ENCODE measurements at regions not wholly inside any gene's neighbourhood (a gene's known extent, or its start where the extent isn't known, plus 50 kb on each side); places are given as distances from the start of the nearest gene placed in this dataset.

DNA sequence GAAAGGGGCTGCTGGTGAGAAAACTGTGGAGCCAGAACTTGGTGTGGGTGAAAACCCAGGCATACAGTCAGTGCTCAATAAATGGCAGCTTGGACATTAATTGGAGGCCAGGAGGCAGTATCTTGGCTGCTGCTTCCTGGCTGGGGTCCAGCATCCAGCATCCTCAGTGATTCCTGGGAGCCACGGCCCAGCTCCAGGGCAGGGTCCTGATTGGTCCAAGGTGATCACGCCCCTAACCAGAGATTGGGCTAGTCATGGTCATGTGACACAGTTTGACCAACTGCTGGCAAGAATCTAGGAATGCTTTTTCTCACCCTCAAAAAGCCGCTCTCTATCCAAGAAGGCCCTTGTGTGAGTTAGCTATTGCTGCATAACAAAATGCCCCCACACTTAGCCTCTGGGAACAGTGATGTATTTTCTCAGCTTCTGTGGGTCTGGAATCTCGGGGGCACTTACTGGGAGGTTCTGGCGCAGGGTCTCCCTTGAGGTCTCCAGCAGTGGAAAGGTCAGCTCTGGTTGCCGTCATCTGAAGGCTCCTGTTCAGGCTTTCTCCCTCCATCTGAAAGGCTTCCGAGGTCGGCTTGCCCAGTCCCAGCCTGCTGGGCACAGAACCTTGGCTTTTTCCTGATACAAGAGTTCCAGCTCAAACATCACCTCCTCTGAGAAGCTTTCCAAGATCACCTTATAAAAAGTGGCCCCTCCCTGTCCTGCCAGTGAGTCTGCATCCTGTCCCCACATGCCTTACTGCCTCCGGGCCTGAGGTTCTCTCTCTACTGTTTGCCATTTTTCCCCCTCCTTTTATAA, 119.2 kb upstream of the NCOR2 start:
- TF ChIP-seq, protein P1, sequence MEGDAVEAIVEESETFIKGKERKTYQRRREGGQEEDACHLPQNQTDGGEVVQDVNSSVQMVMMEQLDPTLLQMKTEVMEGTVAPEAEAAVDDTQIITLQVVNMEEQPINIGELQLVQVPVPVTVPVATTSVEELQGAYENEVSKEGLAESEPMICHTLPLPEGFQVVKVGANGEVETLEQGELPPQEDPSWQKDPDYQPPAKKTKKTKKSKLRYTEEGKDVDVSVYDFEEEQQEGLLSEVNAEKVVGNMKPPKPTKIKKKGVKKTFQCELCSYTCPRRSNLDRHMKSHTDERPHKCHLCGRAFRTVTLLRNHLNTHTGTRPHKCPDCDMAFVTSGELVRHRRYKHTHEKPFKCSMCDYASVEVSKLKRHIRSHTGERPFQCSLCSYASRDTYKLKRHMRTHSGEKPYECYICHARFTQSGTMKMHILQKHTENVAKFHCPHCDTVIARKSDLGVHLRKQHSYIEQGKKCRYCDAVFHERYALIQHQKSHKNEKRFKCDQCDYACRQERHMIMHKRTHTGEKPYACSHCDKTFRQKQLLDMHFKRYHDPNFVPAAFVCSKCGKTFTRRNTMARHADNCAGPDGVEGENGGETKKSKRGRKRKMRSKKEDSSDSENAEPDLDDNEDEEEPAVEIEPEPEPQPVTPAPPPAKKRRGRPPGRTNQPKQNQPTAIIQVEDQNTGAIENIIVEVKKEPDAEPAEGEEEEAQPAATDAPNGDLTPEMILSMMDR (optimal IDR thresholded peaks at IDR 0.05 in 1 of 3, IDR thresholded peaks at IDR 0.05 in 1 of 3, conservative IDR thresholded peaks at IDR 0.05 in 1 of 3; ENCODE audit: extremely low read depth in 1 of 3, insufficient read depth in 2 of 3, low read length in 3 of 3): no peak
- TF ChIP-seq EZH2 (IDR thresholded peaks at IDR 0.05; ENCODE audit: low read length): no peak
